Uterus (tissue), 3 donors: ENCODE measurements at regions not wholly inside any gene's neighbourhood (a gene's known extent, or its start where the extent isn't known, plus 50 kb on each side); places are given as distances from the start of the nearest gene placed in this dataset.
"Not testable (repeated sequence)": the region's sequence is repeated elsewhere in the genome, so short reads cannot be mapped to it uniquely, and the experiment has no call there.

ENCODE experiments used
- DNase-seq, 2 donors: peaks; one replicate each; pipeline ENCODE4 v3.0.0-alpha.2; 2019 to 2020
- H3K27ac ChIP-seq, 2 donors: fragments of 200-600 bp; sonication (generic); 1 replicate in 1 of 2; 2 replicates in 1 of 2; pipeline ENCODE4 v1.5.1; 2016 to 2018
- H3K27me3 ChIP-seq, 2 donors: fragments of 200-600 bp; sonication (generic); one replicate each; pipeline ENCODE4 v1.5.1; 2018 to 2019; ENCODE audit warnings: control low read depth in 1 of 2
- H3K36me3 ChIP-seq, 2 donors: fragments of 200-600 bp; sonication (generic); one replicate each; pipeline ENCODE4 v1.5.1; 2019; ENCODE audit warnings: control low read depth in 1 of 2
- H3K4me1 ChIP-seq, 2 donors: fragments of 200-600 bp; sonication (generic); one replicate each; pipeline ENCODE4 v1.5.1; 2018 to 2019; ENCODE audit warnings: control low read depth in 1 of 2
- H3K4me3 ChIP-seq, 2 donors: fragments of 200-600 bp; sonication (generic); 1 replicate in 1 of 2; 2 replicates in 1 of 2; pipeline ENCODE4 v1.5.1; 2018 to 2019; ENCODE audit warnings: mild to moderate bottlenecking in 1 of 2
- H3K9me3 ChIP-seq, 2 donors: fragments of 200-600 bp; sonication (generic); one replicate each; pipeline ENCODE4 v1.5.1; 2019; ENCODE audit warnings: control low read depth in 1 of 2
- POLR2A ChIP-seq, 2 donors: fragments of 450-650 bp; IDR thresholded peaks; one replicate each; pipeline ENCODE4 v1.6.1; 2016; ENCODE audit warnings: antibody characterized with exemption in 2 of 2, mild to moderate bottlenecking in 1 of 2, moderate library complexity in 1 of 2
- intact Hi-C: fragments of 100-400 bp; cut with DNase I; formaldehyde crosslinking; loops from one replicate; pipeline ENCODE4 v1.15.1; 2023; ENCODE audit warnings: low total_unique reads
- TF ChIP-seq, protein P1 (sequence below), 4 experiments: fragments of 200-600 bp in 2 of 4; fragments of 450-650 bp in 2 of 4; sonication (generic) in 2 of 4; IDR thresholded peaks; one replicate each; pipeline ENCODE4 v1.5.1; 2016 to 2019; ENCODE audit warnings: antibody characterized with exemption in 4 of 4, mild to moderate bottlenecking in 2 of 4, moderate library complexity in 1 of 4
- donor health status: DM: yes; HTN: yes; CAD: no.

DNA sequence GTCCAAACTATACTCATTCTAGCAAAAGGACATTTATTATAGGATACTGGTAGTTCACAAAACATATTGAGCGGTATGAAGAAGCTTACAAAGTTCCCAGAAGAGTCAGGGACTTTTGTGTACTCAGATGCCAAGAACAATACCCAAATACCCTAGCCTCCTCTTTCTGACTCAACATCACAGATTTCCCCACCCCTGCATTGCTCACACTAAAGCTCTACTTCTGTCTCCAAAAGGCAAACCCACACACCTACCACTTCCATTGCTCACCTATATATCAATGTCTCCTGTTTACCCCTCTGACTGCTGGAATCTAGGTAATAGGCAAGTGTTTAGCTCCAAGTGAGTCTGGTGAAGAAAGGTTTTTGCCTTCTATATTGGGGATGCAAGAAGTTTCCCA is 100.7 kb upstream of the HCCS start:
- intact Hi-C loops = no loop called here
- no peak for DNase-seq
- Histone ChIP-seq H3K9me3 (no peaks in the 10 kb centered on the region), H3K4me3 (no peak overlapping the region), H3K27ac (no peak overlapping the region), H3K4me1 (no peaks in the 10 kb centered on the region), H3K36me3 (no peaks in the 10 kb centered on the region), H3K27me3 (no peaks in the 10 kb centered on the region)
- TF ChIP-seq, protein P1, sequence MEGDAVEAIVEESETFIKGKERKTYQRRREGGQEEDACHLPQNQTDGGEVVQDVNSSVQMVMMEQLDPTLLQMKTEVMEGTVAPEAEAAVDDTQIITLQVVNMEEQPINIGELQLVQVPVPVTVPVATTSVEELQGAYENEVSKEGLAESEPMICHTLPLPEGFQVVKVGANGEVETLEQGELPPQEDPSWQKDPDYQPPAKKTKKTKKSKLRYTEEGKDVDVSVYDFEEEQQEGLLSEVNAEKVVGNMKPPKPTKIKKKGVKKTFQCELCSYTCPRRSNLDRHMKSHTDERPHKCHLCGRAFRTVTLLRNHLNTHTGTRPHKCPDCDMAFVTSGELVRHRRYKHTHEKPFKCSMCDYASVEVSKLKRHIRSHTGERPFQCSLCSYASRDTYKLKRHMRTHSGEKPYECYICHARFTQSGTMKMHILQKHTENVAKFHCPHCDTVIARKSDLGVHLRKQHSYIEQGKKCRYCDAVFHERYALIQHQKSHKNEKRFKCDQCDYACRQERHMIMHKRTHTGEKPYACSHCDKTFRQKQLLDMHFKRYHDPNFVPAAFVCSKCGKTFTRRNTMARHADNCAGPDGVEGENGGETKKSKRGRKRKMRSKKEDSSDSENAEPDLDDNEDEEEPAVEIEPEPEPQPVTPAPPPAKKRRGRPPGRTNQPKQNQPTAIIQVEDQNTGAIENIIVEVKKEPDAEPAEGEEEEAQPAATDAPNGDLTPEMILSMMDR (IDR thresholded peaks at IDR 0.05) = no peak
- no peak for TF ChIP-seq POLR2A (IDR thresholded peaks at IDR 0.05)

DNA sequence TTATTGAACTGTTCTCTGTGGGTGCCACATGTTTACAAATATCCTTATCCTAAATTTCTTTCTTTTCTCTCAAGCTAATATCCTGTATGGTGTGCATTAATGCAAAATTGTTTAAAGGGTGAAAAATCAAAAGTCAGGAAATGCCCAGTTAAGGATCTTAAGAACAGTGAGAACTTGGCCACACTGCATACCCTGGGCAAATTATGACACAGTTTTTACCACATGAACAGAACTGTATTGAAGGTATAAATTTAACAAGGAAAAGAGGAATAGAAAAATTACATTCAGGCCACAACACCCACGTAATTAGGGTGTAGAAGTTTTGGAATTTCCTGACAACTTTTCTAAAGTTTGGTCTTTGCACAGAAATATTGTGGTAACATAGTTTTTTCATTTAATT is 94.4 kb upstream of the HCCS start:
- intact Hi-C loops = no loop called here
- no peaks in the 10 kb centered on the region for H3K4me1 ChIP-seq
- no peaks in the 10 kb centered on the region for H3K27me3 ChIP-seq
- no peak overlapping the region for H3K4me3 ChIP-seq
- no peak overlapping the region for H3K27ac ChIP-seq
- no peak for DNase-seq
- no peaks in the 10 kb centered on the region for H3K9me3 ChIP-seq
- TF ChIP-seq, protein P1 (IDR thresholded peaks at IDR 0.05) = no peak
- no peak for TF ChIP-seq POLR2A (IDR thresholded peaks at IDR 0.05)
- no peaks in the 10 kb centered on the region for H3K36me3 ChIP-seq

DNA sequence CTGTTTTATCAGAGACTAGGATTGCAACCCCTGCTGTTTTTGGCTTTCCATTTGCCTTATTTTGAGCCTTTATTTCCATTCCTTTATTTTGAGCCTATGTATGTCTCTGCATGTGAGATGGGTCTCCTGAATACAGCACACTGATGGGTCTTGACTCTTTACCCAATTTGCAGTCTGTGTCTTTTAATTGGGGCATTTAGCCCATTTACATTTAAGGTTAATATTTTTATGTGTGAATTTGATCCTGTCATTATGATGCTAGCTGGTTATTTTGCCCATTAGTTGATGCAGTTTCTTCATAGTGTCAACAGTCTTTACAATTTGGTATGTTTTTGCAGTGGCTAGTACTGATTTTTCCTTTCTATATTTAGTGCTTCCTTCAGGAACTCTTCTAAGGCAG is 88.5 kb upstream of the HCCS start:
- H3K27me3 ChIP-seq, DNase-seq, H3K36me3 ChIP-seq, H3K4me3 ChIP-seq, H3K27ac ChIP-seq, H3K4me1 ChIP-seq, H3K9me3 ChIP-seq, intact Hi-C loops: not testable (repeated sequence)

DNA sequence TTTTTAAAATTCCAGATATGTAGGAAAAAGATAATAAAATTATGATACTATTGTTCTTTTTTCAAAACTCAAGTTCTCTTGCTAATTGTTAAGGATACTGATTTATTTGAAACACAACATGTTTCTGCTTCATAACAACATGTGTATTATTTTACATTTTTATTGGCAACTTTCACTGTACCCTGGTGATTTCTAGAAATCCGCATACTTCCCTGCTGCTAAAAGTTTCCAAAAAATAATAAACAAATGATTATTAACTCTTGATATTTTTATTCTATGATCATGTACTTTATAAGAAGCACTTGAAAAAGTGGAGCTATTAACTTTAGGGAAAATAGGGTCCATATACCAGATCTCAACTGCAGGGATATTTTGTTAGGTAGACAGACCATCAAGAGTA is 71.2 kb upstream of the HCCS start:
- intact Hi-C loops = no loop called here
- Histone ChIP-seq H3K9me3 (no peaks in the 10 kb centered on the region), H3K27ac (no peak overlapping the region), H3K36me3 (no peaks in the 10 kb centered on the region), H3K4me1 (no peaks in the 10 kb centered on the region), H3K4me3 (no peak overlapping the region), H3K27me3 (no peaks in the 10 kb centered on the region)
- DNase-seq = no peak
- TF ChIP-seq, protein P1 (IDR thresholded peaks at IDR 0.05) = no peak
- no peak for TF ChIP-seq POLR2A (IDR thresholded peaks at IDR 0.05)

DNA sequence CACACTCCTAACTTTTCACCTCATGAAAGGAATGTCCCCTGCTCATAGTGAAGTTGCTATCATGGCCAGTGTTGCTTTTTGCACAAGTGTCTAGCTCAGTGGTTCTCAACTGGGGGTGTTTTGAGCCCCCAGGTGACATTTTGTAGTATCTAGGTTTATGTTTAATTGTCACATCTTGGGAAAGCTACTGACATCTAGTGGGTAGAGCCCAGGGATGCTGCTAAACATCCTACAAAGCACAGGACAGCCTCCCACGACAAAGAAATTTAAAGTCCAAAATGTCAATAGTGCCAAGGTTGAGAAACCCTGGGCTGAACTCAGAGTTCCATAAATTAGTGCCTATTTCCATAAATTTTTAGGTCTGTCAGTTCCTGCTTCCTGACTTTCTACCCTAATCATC is 70.7 kb upstream of the HCCS start:
- no peak overlapping the region for H3K4me3 ChIP-seq
- H3K9me3 ChIP-seq = no peaks in the 10 kb centered on the region
- no peak overlapping the region for H3K27ac ChIP-seq
- no peaks in the 10 kb centered on the region for H3K36me3 ChIP-seq
- H3K27me3 ChIP-seq = no peaks in the 10 kb centered on the region
- TF ChIP-seq, protein P1 (IDR thresholded peaks at IDR 0.05) = no peak
- no peak for TF ChIP-seq POLR2A (IDR thresholded peaks at IDR 0.05)
- intact Hi-C loops = no loop called here
- DNase-seq = no peak
- H3K4me1 ChIP-seq = no peaks in the 10 kb centered on the region

DNA sequence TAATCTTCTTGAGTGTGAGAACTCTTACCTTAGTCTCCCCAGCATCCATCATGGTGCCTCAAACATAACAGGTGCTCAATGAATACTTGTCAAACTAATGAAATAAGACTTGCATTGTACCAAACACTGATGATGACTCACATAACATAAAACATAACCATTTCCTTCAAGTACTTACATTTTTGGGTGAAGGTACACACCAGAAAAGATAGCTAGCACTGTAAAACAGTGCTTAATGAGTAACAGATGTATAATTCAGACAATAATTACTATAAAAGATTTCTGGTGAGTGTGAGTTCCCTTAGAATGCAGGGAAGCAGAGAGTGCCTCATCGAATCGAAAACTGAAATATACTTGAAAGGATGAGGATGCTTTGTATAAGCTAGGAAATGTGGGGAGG is 70.1 kb upstream of the HCCS start:
- no peaks in the 10 kb centered on the region for H3K4me1 ChIP-seq
- intact Hi-C loops = no loop called here
- no peak for DNase-seq
- no peaks in the 10 kb centered on the region for H3K9me3 ChIP-seq
- TF ChIP-seq, protein P1 (IDR thresholded peaks at IDR 0.05) = no peak
- TF ChIP-seq POLR2A (IDR thresholded peaks at IDR 0.05) = no peak
- no peak overlapping the region for H3K27ac ChIP-seq
- no peaks in the 10 kb centered on the region for H3K27me3 ChIP-seq
- H3K4me3 ChIP-seq = no peak overlapping the region
- no peaks in the 10 kb centered on the region for H3K36me3 ChIP-seq
